Activated T-cell treated with anti-CD3 and anti-CD28 coated beads for 1 hour (primary cell): ENCODE measurements at regions not wholly inside any gene's neighbourhood (a gene's known extent, or its start where the extent isn't known, plus 50 kb on each side); places are given as distances from the start of the nearest gene placed in this dataset.

ENCODE experiments used
- DNase-seq: peaks from one replicate; pipeline ENCODE4 v3.0.0-alpha.2; 2020; ENCODE audit warnings: low read depth

DNA sequence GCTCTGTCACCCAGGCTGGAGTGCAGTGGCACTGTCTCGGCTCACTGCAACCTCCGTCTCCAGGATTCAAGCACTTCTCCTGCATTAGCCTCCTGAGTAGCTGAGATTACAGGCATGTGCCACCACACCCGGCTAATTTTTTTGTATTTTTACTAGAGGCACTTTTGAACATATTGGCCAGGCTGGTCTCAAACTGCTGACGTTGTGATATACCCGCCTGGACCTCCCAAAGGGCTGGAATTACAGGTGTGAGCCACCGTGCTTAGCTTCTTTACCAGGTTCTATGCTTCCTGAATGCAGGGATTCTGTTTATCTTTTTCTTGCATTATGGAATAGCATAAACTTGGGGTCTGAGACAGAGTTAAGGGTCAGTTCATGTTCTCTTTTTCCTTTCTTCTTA, 317.9 kb upstream of the RBFOX1 start:
- no peak for DNase-seq

- no peak for DNase-seq
These were observed 318.7 kb upstream of the RBFOX1 start for GRCh38 chr16:7013990-7014389.

GRCh38 chr16:7004266-7004665, 328.4 kb upstream of the RBFOX1 start:
- no peak for DNase-seq

GRCh38 chr16:6993544-6993943, 339.1 kb upstream of the RBFOX1 start:
- DNase-seq: no peak

DNA sequence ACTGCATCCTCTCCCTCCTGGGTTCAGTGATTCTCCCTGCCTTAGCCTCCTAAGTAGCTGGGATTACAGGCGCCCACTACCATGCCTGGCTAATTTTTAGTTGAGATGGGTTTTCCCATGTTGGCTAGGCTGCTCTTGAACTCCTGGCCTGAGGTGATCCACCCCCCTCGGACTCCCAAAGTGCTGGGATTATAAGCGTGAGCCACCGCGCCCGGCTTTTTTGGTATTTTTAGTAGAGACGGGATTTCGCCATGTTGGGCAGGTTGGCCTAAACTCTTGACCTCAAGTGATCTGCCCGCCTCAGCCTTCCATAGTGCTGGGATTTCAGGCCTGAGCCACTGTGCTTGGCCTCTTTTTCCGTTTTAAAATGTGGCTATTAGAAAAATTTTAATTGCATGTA, 343.8 kb upstream of the RBFOX1 start:
- DNase-seq: no peak

DNA sequence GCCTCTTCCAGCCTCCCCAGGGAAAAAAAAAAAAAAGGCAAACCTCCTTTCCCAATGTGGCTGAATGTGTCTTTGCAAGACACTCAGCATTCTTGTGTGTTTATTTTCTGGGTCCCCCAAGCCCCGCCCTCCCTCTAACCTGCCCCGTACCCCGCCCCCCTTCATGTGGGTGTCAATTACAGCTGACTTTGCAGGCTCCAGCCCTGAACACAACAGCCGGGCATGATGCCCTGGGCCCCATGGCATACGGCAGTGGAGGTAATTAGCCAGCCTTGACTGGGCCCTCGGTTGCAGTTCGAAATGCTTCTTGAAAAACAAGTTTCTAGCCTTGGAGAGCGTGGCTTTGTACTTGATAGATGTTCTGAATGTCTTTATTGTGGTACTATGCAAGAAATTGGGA, 354.7 kb upstream of the RBFOX1 start:
- DNase-seq: no peak

DNA sequence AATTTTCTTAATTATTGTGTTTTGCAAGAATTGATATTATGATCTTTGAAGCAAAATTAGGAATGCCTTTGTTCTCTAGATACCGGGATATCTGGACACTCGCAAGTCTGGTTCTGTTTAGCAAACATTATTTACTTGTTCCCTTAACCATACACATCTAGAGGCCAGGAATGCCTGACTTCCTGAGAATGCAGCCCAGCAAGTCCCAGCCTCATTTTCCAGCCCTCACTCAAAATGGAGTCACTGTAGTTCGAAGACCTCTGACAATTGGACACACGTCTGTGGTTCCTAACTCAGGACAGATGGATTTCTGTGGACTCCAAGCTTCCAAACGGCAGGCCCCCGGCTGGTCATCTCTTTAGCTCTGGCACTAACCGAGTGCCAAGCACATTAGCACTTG, 355.4 kb upstream of the RBFOX1 start:
- DNase-seq: no peak

GRCh38 chr16:6976716-6977115, 355.9 kb upstream of the RBFOX1 start:
- DNase-seq: no peak

DNA sequence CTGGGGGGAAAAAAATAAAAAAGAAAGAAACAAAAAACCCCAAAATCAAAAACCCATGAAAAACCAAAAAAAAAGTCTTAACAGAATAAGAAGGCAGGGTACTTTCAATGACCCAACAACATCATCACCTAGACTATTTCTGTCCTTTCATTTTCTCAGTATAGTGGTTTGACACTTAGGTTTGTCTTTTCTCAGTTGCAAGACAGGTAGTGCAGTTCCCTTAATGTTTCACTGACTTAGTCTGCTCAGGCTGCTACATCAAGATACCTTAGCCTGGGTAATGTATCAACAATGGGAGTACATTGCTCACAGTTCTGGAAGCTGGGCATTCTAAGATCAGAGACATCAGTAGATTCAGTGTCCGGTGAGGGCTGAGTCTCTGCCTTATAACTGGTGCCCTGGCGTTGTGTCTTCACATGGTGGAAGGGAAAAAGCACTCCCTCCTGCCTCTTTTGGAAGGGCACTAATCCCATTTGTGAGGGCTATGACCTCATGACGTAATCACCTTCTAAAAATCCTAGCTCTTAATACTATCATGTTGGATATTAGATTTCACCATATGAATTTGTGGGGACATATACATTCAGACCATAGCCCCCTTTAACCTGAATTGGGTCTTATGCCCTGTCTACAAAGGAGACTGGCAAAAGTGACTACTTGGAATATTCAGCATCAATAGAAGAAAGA, 362.3 kb upstream of the RBFOX1 start:
- DNase-seq: no peak

- no peak for DNase-seq
These were observed 363.1 kb upstream of the RBFOX1 start for GRCh38 chr16:6969594-6969993.

DNA sequence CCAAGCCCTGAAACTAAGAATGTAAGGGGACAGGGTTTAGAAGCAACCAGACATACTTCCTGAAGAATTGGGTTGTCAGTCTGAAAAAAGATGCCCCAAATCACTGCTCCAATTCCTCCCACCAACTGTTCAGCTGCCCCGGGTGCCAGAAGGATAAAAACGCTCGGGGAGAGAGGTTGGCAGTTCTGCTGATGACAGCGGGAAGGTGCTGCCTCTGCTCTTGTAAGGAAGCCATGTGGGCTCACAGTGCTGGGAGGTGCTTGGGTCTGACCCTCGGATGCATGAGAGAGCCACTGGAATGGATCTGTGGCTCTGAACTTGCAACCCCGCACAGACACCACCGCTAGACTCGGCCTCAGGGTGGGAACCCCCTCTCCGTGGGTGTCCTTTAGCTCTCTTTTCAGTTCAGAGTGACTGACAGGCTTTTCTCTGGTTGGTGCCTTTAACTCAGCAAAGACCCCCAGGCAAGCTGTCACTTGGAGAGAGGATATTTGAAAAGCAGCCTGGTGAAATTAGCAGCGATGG, 364.8 kb upstream of the RBFOX1 start:
- DNase-seq: no peak

DNA sequence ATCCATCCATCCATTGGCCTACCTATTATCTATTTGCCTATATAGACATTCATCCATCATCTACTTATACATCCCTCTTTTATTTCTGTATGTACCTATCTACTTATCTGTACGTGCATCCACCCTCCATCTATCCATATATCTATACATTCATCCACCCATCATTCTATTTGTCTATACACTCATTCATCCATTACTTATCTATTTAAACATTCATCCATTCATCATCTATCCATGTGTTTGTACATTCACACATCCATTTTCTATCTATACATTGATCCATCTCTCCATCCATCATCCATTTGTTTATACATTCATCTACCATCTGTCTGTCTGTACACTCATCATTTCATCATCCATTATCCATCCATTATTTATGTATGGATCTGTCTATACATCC, 365.7 kb upstream of the RBFOX1 start:
- DNase-seq: no peak

- DNase-seq: no peak
These were observed 368.0 kb upstream of the RBFOX1 start for GRCh38 chr16:6964679-6965078.

DNA sequence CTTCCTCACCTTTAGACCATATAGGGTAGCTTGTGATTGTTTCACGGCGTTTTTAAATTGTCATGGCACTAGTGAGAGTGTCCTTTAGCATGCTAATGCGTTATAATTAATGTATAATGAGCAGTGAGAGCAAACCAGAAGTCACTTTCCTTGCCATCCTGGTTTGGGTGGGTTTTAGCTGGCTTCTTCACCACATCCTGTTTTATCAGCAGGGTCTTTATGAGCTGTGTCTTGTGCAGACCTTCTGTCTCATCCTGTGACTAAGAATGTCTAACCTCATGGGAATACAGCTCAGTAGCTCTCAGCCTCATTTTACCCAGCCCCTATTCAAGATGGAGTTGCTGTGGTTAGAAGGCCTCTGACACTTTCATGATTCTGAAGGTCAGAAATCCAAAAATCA, 370.9 kb upstream of the RBFOX1 start:
- no peak for DNase-seq

DNA sequence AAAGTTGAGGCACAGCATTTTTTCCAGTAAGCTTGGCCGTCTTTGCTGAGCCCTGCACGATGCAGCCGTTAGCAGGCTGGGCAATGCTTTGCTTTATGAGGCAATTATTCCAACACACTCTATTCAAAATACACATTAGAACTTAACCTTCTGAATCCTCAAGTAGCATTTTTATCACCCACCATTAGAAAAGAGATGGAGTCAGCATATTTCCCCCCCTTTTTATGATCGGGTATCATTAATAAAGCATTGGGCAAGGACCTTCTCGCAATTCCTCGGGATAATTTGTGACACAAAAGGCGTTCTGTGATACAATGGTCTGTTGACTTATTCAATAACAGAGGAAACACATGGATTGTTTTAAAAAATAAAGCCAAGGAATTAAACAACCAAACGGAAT, 374.5 kb upstream of the RBFOX1 start:
- DNase-seq: no peak

DNA sequence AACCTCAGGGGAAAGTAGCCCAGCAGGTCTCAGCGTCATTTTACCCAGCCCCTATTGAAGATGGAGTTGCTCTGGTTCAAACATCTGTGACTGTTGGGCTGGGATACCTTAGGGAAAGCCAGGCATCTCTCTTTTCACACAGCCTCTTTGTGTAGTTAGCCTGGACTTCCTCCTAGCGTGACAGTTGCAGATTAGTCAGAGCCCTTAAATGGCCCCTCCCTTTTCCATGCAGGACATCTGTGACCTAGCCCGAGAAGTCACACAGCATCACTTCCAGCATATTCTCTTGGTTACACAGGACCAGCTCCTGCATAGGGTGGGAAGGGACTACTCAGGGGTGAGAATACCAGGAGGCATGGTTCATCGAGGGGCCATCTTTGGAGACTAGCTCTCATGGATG, 375.0 kb upstream of the RBFOX1 start:
- DNase-seq: no peak

DNA sequence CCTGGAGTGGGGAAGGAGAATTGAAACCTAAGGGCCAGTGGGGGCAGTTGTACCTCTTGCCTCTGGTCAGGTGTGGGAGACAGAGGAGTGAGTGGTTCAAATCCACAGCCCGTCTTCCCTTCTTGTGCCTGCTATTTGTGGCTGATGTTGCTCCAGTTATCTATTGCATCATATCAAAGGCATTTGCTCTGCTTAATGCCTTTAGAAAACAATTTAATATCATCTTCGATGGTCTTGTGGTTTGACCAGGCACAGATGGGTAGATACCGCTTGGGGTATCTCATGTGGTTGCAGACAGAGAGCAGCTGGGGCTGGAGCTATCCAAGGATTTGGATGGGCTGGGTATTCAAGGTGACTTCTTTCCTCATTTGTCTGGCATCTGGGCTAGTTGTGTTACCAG, 376.1 kb upstream of the RBFOX1 start:
- no peak for DNase-seq

DNA sequence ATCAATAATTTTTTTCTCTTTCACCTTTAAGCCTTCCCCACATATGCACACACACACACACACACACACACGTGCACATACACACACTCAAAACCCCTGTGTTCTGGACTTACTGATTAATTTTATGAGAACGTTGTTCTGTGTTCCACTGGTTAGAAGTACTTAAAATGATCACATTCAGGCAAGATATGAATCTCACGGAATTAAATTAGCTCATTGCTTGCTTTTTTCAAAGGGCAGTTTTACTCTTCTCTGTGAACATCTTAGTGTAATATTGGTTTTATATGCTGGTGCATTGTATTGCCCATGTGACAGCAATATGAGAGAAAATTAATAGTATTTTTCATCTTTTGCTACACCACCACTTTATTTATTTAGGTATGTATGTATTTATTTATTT, 377.3 kb upstream of the RBFOX1 start:
- no peak for DNase-seq

DNA sequence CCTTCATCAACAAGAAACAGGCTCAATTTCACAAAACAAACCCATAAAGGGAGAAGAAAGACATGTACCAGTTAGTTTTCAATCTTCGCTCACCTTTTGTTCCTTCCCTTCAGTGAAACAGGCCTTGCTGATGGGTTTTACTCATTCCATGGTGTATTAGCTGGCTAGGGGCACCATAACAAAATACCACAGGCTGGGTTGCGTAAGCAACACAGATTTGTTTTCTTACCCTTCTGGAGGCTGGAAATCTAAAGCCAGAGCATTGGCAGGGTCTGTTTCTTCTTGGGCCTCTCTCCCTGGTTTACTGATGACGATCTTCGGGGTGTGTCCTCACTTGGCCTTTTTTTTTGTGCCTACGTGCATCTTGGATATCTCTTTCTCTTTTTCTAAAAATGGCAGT, 383.4 kb upstream of the RBFOX1 start:
- no peak for DNase-seq

DNA sequence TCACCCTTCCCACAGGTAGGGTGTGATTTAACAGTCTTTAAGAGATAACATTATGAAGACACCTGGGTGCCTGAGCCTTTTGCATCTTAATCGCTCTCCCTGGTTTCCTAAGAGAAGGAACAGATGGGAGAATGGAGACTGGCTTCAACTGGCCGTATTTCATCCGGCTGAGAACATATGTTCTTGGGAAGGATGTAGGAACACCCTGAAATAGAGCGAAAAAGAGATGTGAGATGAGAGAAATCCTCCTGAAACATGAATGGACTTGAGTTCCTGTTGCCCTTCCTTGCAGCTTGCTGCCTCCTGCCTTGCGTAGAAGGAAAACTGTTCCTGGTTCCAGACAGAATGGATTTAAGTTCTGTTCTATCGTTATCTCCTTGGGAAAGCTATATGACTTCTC, 385.4 kb upstream of the RBFOX1 start:
- no peak for DNase-seq

GRCh38 chr16:6946802-6947201, 385.8 kb upstream of the RBFOX1 start:
- DNase-seq: no peak

DNA sequence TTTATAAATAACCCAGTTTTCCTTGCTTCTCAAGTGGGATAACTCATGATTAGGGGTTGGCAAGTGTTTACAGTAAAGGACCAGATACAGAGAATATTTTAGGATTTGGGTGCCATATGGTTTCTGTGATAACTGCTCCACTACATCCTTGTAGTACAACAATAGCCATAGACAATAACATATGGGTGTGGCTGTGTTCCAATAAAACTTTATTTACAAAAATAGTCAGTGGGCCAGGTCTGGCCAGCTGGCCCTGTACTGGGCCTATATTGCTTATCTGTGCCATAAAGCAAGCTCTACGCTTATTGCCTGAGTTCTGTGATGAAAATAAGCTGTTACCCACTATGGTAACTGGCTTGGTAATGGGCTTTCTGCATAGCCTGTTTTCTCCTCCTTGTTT, 386.5 kb upstream of the RBFOX1 start:
- no peak for DNase-seq

DNA sequence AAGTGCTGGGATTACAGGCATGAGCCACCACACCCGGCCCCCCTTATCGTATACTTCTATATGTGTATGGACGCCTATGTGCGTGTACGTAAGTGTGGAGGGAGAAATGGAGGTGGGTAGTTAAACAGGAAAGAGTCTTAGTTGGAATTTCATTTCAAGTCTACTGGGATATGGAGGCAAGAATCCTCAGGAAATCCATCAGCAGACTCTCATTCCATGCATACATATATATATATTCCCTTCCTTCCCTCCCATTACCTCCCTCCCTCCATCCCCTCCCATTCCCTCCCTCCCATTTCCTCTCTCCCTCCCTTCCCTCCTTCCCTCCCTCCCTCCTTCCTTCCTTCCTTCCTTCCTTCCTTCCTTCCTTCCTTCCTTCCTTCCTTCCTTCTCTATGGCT, 391.7 kb upstream of the RBFOX1 start:
- no peak for DNase-seq

DNA sequence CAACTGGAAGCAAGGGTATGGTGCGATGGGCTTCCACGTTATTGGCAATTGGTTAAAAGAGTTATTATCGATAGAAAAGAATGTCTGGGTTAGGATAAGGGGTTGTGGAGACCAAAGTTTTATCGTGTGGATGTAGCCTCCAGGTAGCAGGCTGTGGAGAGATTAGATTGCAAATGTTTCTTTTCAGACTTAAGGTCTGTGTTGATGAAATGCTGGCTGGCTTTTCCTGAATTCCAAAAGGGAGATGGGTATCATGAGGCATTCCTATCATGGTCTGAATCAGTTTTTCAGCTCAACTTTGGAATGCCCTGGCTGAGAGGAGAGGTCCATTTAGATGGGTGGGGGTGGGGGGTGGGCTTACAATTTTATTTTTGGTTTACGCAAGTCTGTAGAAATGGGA, 395.0 kb upstream of the RBFOX1 start:
- no peak for DNase-seq
